ENCODE measurements at regions not wholly inside any gene's neighbourhood (a gene's known extent, or its start where the extent isn't known, plus 50 kb on each side); places are given as distances from the start of the nearest gene placed in this dataset.

DNA sequence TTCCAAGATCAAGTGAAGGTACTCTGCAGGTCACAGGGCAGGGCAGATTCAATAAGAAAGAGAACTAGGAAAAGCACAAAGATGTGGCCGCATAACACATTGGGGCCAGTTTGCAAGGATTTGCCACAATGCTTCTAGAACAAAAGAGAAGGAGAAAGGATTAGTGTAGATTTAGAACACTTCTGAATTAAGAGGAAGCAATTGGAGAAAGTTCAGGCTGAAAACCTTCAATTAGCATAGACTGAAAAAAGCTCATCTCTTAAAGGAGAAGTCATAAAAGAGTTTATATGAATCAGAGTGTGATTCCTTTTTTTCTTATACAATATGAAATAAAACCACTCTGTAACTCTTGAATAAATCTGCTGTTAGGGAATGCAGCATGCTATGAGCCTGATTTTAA, 215.6 kb upstream of the FAT1 start:
- no peaks in the 10 kb centered on the region for H3K9me3 ChIP-seq (ENCODE audit: low read depth)
- no peak overlapping the region for H3K4me2 ChIP-seq
- no peak overlapping the region for H3K27ac ChIP-seq
- no peak overlapping the region for H2AFZ ChIP-seq
- H4K20me1 ChIP-seq (ENCODE audit: insufficient read depth, poor library complexity, severe bottlenecking) = no peaks in the 10 kb centered on the region
- 95% methylated on average over 1 of the region's 1 CpG for WGBS (ENCODE audit: low lambda C conversion rate, missing lambda C conversion rate)
- H3K4me1 ChIP-seq (ENCODE audit: insufficient read depth) = peaks cover 18% of the 10 kb centered on the region
- DNase-seq (ENCODE audit: low spot score) = no peak
- H3K36me3 ChIP-seq (replicated peaks; ENCODE audit: insufficient read depth, low read depth) = no peaks in the 10 kb centered on the region
- H3K27me3 ChIP-seq = no peaks in the 10 kb centered on the region
- no peak overlapping the region for H3K4me3 ChIP-seq
- H3K9me2 ChIP-seq (replicated peaks; ENCODE audit: insufficient read depth) = no peaks in the 10 kb centered on the region
- no peaks in the 10 kb centered on the region for H3K79me2 ChIP-seq
- TF ChIP-seq EZH2phosphoT487 (IDR thresholded peaks at IDR 0.05; ENCODE audit: low read depth, severe bottlenecking, unreplicated experiment) = no peak
- no peak for TF ChIP-seq EZH2 (IDR thresholded peaks at IDR 0.05; ENCODE audit: borderline replicate concordance)
- TF ChIP-seq, protein P1, sequence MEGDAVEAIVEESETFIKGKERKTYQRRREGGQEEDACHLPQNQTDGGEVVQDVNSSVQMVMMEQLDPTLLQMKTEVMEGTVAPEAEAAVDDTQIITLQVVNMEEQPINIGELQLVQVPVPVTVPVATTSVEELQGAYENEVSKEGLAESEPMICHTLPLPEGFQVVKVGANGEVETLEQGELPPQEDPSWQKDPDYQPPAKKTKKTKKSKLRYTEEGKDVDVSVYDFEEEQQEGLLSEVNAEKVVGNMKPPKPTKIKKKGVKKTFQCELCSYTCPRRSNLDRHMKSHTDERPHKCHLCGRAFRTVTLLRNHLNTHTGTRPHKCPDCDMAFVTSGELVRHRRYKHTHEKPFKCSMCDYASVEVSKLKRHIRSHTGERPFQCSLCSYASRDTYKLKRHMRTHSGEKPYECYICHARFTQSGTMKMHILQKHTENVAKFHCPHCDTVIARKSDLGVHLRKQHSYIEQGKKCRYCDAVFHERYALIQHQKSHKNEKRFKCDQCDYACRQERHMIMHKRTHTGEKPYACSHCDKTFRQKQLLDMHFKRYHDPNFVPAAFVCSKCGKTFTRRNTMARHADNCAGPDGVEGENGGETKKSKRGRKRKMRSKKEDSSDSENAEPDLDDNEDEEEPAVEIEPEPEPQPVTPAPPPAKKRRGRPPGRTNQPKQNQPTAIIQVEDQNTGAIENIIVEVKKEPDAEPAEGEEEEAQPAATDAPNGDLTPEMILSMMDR (IDR thresholded peaks at IDR 0.05; ENCODE audit: poor library complexity) = no peak

DNA sequence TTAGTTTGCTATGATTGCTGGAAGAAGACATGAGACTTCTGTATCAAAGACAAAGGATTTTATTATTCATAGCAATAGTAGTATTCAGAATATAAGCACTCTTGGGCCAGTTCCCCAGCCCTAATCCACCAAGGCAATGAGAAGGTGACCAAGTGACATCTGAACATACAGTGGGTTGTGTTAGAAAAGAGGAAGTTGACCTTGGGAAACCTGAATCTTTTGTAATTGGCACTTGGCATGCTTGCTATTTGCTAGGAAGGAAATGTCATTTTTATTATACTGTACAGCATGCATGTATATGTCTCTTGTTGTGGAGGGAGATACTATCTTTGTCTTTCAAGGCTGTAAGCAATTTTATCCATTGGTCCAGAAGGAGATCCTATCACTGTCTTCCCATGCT, 216.1 kb upstream of the FAT1 start:
- TF ChIP-seq, protein P1 (IDR thresholded peaks at IDR 0.05; ENCODE audit: poor library complexity) = no peak
- TF ChIP-seq EZH2phosphoT487 (IDR thresholded peaks at IDR 0.05; ENCODE audit: low read depth, severe bottlenecking, unreplicated experiment) (no peak), EZH2 (IDR thresholded peaks at IDR 0.05; ENCODE audit: borderline replicate concordance) (no peak)
- H3K4me2 ChIP-seq = no peak overlapping the region
- H4K20me1 ChIP-seq (ENCODE audit: insufficient read depth, poor library complexity, severe bottlenecking) = no peaks in the 10 kb centered on the region
- H3K36me3 ChIP-seq (replicated peaks; ENCODE audit: insufficient read depth, low read depth) = no peaks in the 10 kb centered on the region
- no peak overlapping the region for H3K4me3 ChIP-seq
- no peak overlapping the region for H2AFZ ChIP-seq
- no peaks in the 10 kb centered on the region for H3K9me3 ChIP-seq (ENCODE audit: low read depth)
- no peaks in the 10 kb centered on the region for H3K27me3 ChIP-seq
- no peak overlapping the region for H3K27ac ChIP-seq
- H3K9me2 ChIP-seq (replicated peaks; ENCODE audit: insufficient read depth) = no peaks in the 10 kb centered on the region
- DNase-seq (ENCODE audit: low spot score) = no peak
- peaks cover 18% of the 10 kb centered on the region for H3K4me1 ChIP-seq (ENCODE audit: insufficient read depth)
- H3K79me2 ChIP-seq = no peaks in the 10 kb centered on the region

DNA sequence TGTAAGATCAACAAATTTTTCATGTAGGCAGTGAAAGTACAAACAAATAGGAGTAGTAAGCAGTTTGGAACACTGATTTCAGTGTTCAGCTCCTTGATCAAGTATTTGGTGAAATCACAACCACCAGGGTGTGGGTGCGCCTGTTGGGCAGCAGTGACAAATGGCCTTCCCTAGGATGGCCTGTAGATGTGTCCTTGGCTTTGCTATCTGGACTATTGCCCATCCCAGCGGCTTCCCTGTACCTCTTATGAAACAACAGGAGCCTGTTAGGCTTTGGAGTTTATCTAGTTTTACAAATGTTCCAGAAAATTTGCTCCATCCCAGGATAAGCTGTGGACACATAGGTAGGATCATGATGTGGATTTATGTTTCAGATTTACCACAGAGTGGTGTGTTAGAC, 216.8 kb upstream of the FAT1 start:
- Histone ChIP-seq H3K79me2 (no peaks in the 10 kb centered on the region), H4K20me1 (ENCODE audit: insufficient read depth, poor library complexity, severe bottlenecking) (no peaks in the 10 kb centered on the region), H3K27ac (no peak overlapping the region), H3K4me1 (ENCODE audit: insufficient read depth) (peaks cover 13% of the 10 kb centered on the region), H3K36me3 (replicated peaks; ENCODE audit: insufficient read depth, low read depth) (no peaks in the 10 kb centered on the region), H3K9me3 (ENCODE audit: low read depth) (no peaks in the 10 kb centered on the region), H3K9me2 (replicated peaks; ENCODE audit: insufficient read depth) (no peaks in the 10 kb centered on the region), H3K4me2 (no peak overlapping the region), H3K27me3 (no peaks in the 10 kb centered on the region), H3K4me3 (no peak overlapping the region), H2AFZ (no peak overlapping the region)
- no peak for DNase-seq (ENCODE audit: low spot score)
- WGBS (ENCODE audit: low lambda C conversion rate, missing lambda C conversion rate) = 90% methylated on average over 2 of the region's 2 CpGs
- no peak for TF ChIP-seq EZH2 (IDR thresholded peaks at IDR 0.05; ENCODE audit: borderline replicate concordance)
- TF ChIP-seq, protein P1 (IDR thresholded peaks at IDR 0.05; ENCODE audit: poor library complexity) = no peak
- no peak for TF ChIP-seq EZH2phosphoT487 (IDR thresholded peaks at IDR 0.05; ENCODE audit: low read depth, severe bottlenecking, unreplicated experiment)

Measured in hepatocyte (in vitro differentiated cells).